ENCODE measurements at regions not wholly inside any gene's neighbourhood (a gene's known extent, or its start where the extent isn't known, plus 50 kb on each side); places are given as distances from the start of the nearest gene placed in this dataset.

DNA sequence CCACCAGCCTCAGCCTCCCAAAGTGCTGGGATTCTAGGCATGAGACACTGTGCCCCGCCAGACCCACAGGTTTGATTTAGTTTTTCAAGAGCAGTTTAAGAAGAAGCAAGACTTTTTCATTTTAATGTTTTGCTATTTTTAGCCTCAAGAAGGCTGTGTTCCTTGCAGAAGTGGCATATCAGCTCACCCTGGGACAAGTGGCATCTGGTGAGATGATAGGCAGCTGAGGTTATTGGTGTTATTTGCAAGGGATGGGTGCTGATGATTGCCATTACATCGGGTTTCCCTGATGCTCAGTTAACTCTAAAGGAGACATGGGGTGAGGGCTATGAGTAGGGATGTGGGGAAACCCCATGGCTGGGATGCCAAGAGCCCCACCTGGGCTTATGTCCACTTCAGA lies 120.4 kb downstream of the MXRA5 start:
- 93% methylated on average over 2 of the region's 2 CpGs for WGBS
- Histone ChIP-seq H3K4me1 (no peaks in the 10 kb centered on the region), H3K9me3 (no peaks in the 10 kb centered on the region), H3K4me3 (no peak overlapping the region), H3K36me3 (no peaks in the 10 kb centered on the region), H3K27me3 (no peaks in the 10 kb centered on the region), H3K27ac (no peak overlapping the region)
- DNase-seq (ENCODE audit: low spot score in 2 of 2), result no peak
- TF ChIP-seq POLR2A (IDR thresholded peaks at IDR 0.05), result no peak
- TF ChIP-seq POLR2AphosphoS5 (IDR thresholded peaks at IDR 0.05), result no peak
- no peak for TF ChIP-seq EP300 (IDR thresholded peaks at IDR 0.05)
- TF ChIP-seq, protein P1, sequence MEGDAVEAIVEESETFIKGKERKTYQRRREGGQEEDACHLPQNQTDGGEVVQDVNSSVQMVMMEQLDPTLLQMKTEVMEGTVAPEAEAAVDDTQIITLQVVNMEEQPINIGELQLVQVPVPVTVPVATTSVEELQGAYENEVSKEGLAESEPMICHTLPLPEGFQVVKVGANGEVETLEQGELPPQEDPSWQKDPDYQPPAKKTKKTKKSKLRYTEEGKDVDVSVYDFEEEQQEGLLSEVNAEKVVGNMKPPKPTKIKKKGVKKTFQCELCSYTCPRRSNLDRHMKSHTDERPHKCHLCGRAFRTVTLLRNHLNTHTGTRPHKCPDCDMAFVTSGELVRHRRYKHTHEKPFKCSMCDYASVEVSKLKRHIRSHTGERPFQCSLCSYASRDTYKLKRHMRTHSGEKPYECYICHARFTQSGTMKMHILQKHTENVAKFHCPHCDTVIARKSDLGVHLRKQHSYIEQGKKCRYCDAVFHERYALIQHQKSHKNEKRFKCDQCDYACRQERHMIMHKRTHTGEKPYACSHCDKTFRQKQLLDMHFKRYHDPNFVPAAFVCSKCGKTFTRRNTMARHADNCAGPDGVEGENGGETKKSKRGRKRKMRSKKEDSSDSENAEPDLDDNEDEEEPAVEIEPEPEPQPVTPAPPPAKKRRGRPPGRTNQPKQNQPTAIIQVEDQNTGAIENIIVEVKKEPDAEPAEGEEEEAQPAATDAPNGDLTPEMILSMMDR (IDR thresholded peaks at IDR 0.05), result no peak

DNA sequence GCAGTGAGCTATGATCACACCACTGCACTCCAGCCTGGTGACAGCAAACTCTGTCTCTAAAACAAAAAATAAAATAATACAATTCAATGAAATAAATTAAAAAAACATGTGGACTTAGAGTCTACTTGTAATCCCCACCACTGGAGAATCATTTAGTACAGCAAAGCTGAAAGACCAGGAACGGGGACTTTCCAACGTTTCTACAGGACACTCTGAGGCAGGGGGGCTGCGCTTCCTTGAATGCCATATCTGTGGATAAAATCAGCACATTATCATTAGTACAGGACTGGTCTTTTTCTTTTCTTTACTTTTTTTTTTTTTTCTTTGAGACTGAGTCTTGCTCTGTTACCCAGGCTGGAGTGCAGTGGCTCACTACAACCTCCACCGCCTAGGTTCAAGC lies 124.8 kb downstream of the MXRA5 start:
- Histone ChIP-seq H3K9me3 (no peaks in the 10 kb centered on the region), H3K36me3 (no peaks in the 10 kb centered on the region), H3K4me1 (no peaks in the 10 kb centered on the region), H3K27ac (no peak overlapping the region), H3K27me3 (no peaks in the 10 kb centered on the region), H3K4me3 (no peak overlapping the region)
- DNase-seq (ENCODE audit: low spot score in 2 of 2), result no peak
- 81% methylated on average over 4 of the region's 4 CpGs for WGBS
- TF ChIP-seq, protein P1 (IDR thresholded peaks at IDR 0.05), result no peak
- TF ChIP-seq EP300 (IDR thresholded peaks at IDR 0.05) (no peak), POLR2A (IDR thresholded peaks at IDR 0.05) (no peak), POLR2AphosphoS5 (IDR thresholded peaks at IDR 0.05) (no peak)

GRCh38 chrX:3219667-3220066 lies 126.8 kb downstream of the MXRA5 start:
- Histone ChIP-seq H3K27me3 (no peaks in the 10 kb centered on the region), H3K4me1 (no peaks in the 10 kb centered on the region), H3K27ac (no peak overlapping the region), H3K9me3 (no peaks in the 10 kb centered on the region), H3K4me3 (no peak overlapping the region), H3K36me3 (no peaks in the 10 kb centered on the region)
- DNase-seq (ENCODE audit: low spot score in 2 of 2), result no peak
- 80% methylated on average over 3 of the region's 5 CpGs for WGBS
- TF ChIP-seq POLR2A (IDR thresholded peaks at IDR 0.05), result no peak
- no peak for TF ChIP-seq EP300 (IDR thresholded peaks at IDR 0.05)
- TF ChIP-seq POLR2AphosphoS5 (IDR thresholded peaks at IDR 0.05), result no peak
- TF ChIP-seq, protein P1 (IDR thresholded peaks at IDR 0.05), result no peak

GRCh38 chrX:3219231-3219630 lies 127.2 kb downstream of the MXRA5 start:
- 77% methylated on average over 5 of the region's 6 CpGs for WGBS
- no peak overlapping the region for H3K4me3 ChIP-seq
- H3K4me1 ChIP-seq, result no peaks in the 10 kb centered on the region
- H3K36me3 ChIP-seq, result no peaks in the 10 kb centered on the region
- no peak for DNase-seq (ENCODE audit: low spot score in 2 of 2)
- no peaks in the 10 kb centered on the region for H3K9me3 ChIP-seq
- H3K27ac ChIP-seq, result no peak overlapping the region
- TF ChIP-seq POLR2A (IDR thresholded peaks at IDR 0.05) (no peak), EP300 (IDR thresholded peaks at IDR 0.05) (no peak), POLR2AphosphoS5 (IDR thresholded peaks at IDR 0.05) (no peak)
- TF ChIP-seq, protein P1 (IDR thresholded peaks at IDR 0.05), result no peak
- no peaks in the 10 kb centered on the region for H3K27me3 ChIP-seq

DNA sequence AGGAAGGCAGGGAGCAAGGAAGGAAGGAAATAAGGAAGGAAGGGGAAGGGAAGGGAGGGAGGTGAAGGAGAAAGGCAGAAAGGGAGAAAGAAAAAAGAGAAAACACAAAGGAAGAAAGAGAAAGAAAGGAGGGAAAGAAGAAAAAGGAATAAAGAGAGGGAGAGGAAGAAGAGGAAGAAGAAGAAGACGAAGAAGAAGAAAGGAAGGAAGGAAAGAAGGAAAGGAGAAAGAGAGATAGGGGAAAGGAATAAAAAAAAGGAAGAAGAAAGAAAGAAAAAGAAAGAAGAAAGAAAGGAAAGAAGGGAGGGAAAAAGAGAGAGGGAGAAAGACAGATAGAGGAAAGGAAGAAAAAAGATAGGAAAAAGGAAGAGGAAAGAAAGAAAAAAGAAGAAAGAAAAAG lies 128.0 kb downstream of the MXRA5 start:
- TF ChIP-seq POLR2AphosphoS5 (IDR thresholded peaks at IDR 0.05), result no peak
- TF ChIP-seq, protein P1 (IDR thresholded peaks at IDR 0.05), result no peak
- no peak for TF ChIP-seq EP300 (IDR thresholded peaks at IDR 0.05)
- TF ChIP-seq POLR2A (IDR thresholded peaks at IDR 0.05), result no peak
- WGBS, result 86% methylated on average over 1 of the region's 1 CpG
- H3K4me1 ChIP-seq, result no peaks in the 10 kb centered on the region
- H3K36me3 ChIP-seq, result no peaks in the 10 kb centered on the region
- H3K4me3 ChIP-seq, result no peak overlapping the region
- H3K27me3 ChIP-seq, result no peaks in the 10 kb centered on the region
- no peak for DNase-seq (ENCODE audit: low spot score in 2 of 2)
- H3K27ac ChIP-seq, result no peak overlapping the region
- H3K9me3 ChIP-seq, result no peaks in the 10 kb centered on the region

All from suprapubic skin (tissue), 4 donors.